Uterus (tissue), 3 donors: ENCODE measurements at regions not wholly inside any gene's neighbourhood (a gene's known extent, or its start where the extent isn't known, plus 50 kb on each side); places are given as distances from the start of the nearest gene placed in this dataset.

Source experiments
- DNase-seq, 2 donors: peaks; one replicate each; pipeline ENCODE4 v3.0.0-alpha.2; 2019 to 2020
- H3K27ac ChIP-seq, 2 donors: fragments of 200-600 bp; sonication (generic); 1 replicate in 1 of 2; 2 replicates in 1 of 2; pipeline ENCODE4 v1.5.1; 2016 to 2018
- H3K27me3 ChIP-seq, 2 donors: fragments of 200-600 bp; sonication (generic); one replicate each; pipeline ENCODE4 v1.5.1; 2018 to 2019; ENCODE audit warnings: control low read depth in 1 of 2
- H3K36me3 ChIP-seq, 2 donors: fragments of 200-600 bp; sonication (generic); one replicate each; pipeline ENCODE4 v1.5.1; 2019; ENCODE audit warnings: control low read depth in 1 of 2
- H3K4me1 ChIP-seq, 2 donors: fragments of 200-600 bp; sonication (generic); one replicate each; pipeline ENCODE4 v1.5.1; 2018 to 2019; ENCODE audit warnings: control low read depth in 1 of 2
- H3K4me3 ChIP-seq, 2 donors: fragments of 200-600 bp; sonication (generic); 1 replicate in 1 of 2; 2 replicates in 1 of 2; pipeline ENCODE4 v1.5.1; 2018 to 2019; ENCODE audit warnings: mild to moderate bottlenecking in 1 of 2
- H3K9me3 ChIP-seq, 2 donors: fragments of 200-600 bp; sonication (generic); one replicate each; pipeline ENCODE4 v1.5.1; 2019; ENCODE audit warnings: control low read depth in 1 of 2
- POLR2A ChIP-seq, 2 donors: fragments of 450-650 bp; IDR thresholded peaks; one replicate each; pipeline ENCODE4 v1.6.1; 2016; ENCODE audit warnings: antibody characterized with exemption in 2 of 2, mild to moderate bottlenecking in 1 of 2, moderate library complexity in 1 of 2
- intact Hi-C: fragments of 100-400 bp; cut with DNase I; formaldehyde crosslinking; loops from one replicate; pipeline ENCODE4 v1.15.1; 2023; ENCODE audit warnings: low total_unique reads
- TF ChIP-seq, protein P1 (sequence below), 4 experiments: fragments of 200-600 bp in 2 of 4; fragments of 450-650 bp in 2 of 4; sonication (generic) in 2 of 4; IDR thresholded peaks; one replicate each; pipeline ENCODE4 v1.5.1; 2016 to 2019; ENCODE audit warnings: antibody characterized with exemption in 4 of 4, mild to moderate bottlenecking in 2 of 4, moderate library complexity in 1 of 4
- donor health status: DM: yes; HTN: yes; CAD: no.

DNA sequence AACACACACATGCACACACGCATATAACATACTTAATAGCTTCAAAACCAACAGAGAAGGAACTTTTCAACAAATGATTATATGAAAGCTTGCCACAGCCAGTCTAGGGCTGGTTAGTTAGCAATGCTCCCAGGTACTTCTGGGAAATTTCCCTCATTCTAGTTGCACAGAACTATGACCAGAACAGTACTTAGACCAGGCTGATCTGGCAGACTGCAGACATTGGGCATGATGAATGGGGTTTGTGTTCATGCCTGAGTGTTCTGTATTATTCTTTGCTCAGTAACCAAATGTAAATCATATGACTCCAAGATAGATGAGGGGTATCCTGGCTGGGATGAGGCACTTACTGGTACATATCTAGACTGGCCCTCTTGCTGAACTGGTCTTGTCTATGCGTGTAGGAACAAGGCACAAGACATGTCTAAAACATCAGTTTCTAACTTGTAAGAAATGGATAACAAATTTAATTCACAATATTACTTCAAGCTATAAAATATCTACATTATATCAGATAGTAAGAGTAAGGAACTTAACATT is 50.3 kb upstream of the GEMIN8 start:
- TF ChIP-seq, protein P1, sequence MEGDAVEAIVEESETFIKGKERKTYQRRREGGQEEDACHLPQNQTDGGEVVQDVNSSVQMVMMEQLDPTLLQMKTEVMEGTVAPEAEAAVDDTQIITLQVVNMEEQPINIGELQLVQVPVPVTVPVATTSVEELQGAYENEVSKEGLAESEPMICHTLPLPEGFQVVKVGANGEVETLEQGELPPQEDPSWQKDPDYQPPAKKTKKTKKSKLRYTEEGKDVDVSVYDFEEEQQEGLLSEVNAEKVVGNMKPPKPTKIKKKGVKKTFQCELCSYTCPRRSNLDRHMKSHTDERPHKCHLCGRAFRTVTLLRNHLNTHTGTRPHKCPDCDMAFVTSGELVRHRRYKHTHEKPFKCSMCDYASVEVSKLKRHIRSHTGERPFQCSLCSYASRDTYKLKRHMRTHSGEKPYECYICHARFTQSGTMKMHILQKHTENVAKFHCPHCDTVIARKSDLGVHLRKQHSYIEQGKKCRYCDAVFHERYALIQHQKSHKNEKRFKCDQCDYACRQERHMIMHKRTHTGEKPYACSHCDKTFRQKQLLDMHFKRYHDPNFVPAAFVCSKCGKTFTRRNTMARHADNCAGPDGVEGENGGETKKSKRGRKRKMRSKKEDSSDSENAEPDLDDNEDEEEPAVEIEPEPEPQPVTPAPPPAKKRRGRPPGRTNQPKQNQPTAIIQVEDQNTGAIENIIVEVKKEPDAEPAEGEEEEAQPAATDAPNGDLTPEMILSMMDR (IDR thresholded peaks at IDR 0.05), result no peak
- TF ChIP-seq POLR2A (IDR thresholded peaks at IDR 0.05), result no peak

More for the DNA sequence above, 50.3 kb upstream of the GEMIN8 start:
- Histone ChIP-seq H3K36me3 (no peaks in the 10 kb centered on the region), H3K4me1 (no peaks in the 10 kb centered on the region), H3K27me3 (peaks cover 0 to 6% of the 10 kb centered on the region in 2 donors), H3K9me3 (no peaks in the 10 kb centered on the region), H3K27ac (no peak overlapping the region), H3K4me3 (no peak overlapping the region)
- no peak for DNase-seq
- intact Hi-C loops, result no loop called here
